KMS-11 (cell line): ENCODE measurements at regions not wholly inside any gene's neighbourhood (a gene's known extent, or its start where the extent isn't known, plus 50 kb on each side); places are given as distances from the start of the nearest gene placed in this dataset.

Experiments
- H2AFZ ChIP-seq: fragments of 200-600 bp; sonication (generic); 2 replicates; pipeline ENCODE4 v1.6.1; 2016; ENCODE audit warnings: antibody characterized with exemption, mixed run types, low read depth
- H3K27ac ChIP-seq: fragments of 200-600 bp; sonication (generic); 2 replicates; pipeline ENCODE4 v1.6.1; 2016; ENCODE audit warnings: mild to moderate bottlenecking, mixed run types
- H3K27me3 ChIP-seq: fragments of 200-600 bp; sonication (generic); 2 replicates; pipeline ENCODE4 v1.6.1; 2017; ENCODE audit warnings: mild to moderate bottlenecking, low read depth, mixed run types, moderate library complexity; ENCODE audit not compliant: insufficient read depth
- H3K36me3 ChIP-seq: fragments of 200-600 bp; sonication (generic); 2 replicates; pipeline ENCODE4 v1.6.1; 2017; ENCODE audit warnings: mild to moderate bottlenecking, mixed run types; ENCODE audit not compliant: insufficient read depth
- H3K4me1 ChIP-seq: fragments of 200-600 bp; sonication (generic); 2 replicates; pipeline ENCODE4 v1.6.1; 2016; ENCODE audit warnings: mild to moderate bottlenecking, low read depth, mixed run types; ENCODE audit not compliant: poor library complexity, severe bottlenecking
- H3K4me2 ChIP-seq: fragments of 200-600 bp; sonication (generic); 2 replicates; pipeline ENCODE4 v1.7.0; 2016; ENCODE audit warnings: mild to moderate bottlenecking, mixed run types
- H3K4me3 ChIP-seq: fragments of 200-600 bp; sonication (generic); IDR thresholded peaks from 2 replicates; pipeline ENCODE4 v1.6.1; 2017; ENCODE audit warnings: low read depth, low read length, mixed read lengths; ENCODE audit not compliant: insufficient read depth
- H3K79me2 ChIP-seq: fragments of 200-600 bp; sonication (generic); 2 replicates; pipeline ENCODE4 v1.6.1; 2016; ENCODE audit warnings: low read depth, mixed run types; ENCODE audit not compliant: insufficient read depth
- H3K9ac ChIP-seq: fragments of 200-600 bp; sonication (generic); 2 replicates; pipeline ENCODE4 v1.6.1; 2016; ENCODE audit warnings: mild to moderate bottlenecking, mixed run types
- H4K20me1 ChIP-seq: fragments of 200-600 bp; sonication (generic); 2 replicates; pipeline ENCODE4 v1.6.1; 2016; ENCODE audit warnings: mild to moderate bottlenecking, mixed run types; ENCODE audit not compliant: insufficient read depth
- TF ChIP-seq, protein P1 (sequence below): fragments of 200-600 bp; sonication (generic); conservative IDR thresholded peaks from 2 replicates; pipeline ENCODE4 v1.6.1; 2017; ENCODE audit warnings: low read depth, mild to moderate bottlenecking, antibody characterized with exemption, low read length, moderate library complexity, mixed read lengths

DNA sequence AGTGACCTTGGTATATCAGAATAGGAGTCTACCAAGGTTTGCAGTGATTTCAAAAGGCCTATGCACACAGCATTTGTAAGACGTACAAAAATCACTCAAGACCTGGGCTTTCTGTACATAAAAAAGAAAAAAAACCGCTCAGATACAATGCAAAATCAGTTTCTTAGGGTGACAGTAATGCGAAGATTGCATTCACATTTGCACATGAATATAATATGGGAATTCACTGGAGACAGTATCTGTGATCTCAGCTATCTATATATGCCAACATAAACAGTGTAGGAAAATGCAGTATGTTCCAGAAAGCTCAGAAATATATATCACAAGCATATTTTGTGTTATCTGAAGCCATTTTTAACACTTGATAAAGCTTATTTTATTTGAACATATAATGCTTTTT is 176.4 kb upstream of the MYOCD start:
- H3K27me3 ChIP-seq = no peaks in the 10 kb centered on the region
- H3K4me2 ChIP-seq = no peak overlapping the region
- H3K9ac ChIP-seq = no peak overlapping the region
- no peaks in the 10 kb centered on the region for H4K20me1 ChIP-seq
- no peak overlapping the region for H3K4me3 ChIP-seq
- H3K36me3 ChIP-seq = no peaks in the 10 kb centered on the region
- no peaks in the 10 kb centered on the region for H3K79me2 ChIP-seq
- no peaks in the 10 kb centered on the region for H3K4me1 ChIP-seq
- TF ChIP-seq, protein P1, sequence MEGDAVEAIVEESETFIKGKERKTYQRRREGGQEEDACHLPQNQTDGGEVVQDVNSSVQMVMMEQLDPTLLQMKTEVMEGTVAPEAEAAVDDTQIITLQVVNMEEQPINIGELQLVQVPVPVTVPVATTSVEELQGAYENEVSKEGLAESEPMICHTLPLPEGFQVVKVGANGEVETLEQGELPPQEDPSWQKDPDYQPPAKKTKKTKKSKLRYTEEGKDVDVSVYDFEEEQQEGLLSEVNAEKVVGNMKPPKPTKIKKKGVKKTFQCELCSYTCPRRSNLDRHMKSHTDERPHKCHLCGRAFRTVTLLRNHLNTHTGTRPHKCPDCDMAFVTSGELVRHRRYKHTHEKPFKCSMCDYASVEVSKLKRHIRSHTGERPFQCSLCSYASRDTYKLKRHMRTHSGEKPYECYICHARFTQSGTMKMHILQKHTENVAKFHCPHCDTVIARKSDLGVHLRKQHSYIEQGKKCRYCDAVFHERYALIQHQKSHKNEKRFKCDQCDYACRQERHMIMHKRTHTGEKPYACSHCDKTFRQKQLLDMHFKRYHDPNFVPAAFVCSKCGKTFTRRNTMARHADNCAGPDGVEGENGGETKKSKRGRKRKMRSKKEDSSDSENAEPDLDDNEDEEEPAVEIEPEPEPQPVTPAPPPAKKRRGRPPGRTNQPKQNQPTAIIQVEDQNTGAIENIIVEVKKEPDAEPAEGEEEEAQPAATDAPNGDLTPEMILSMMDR = no peak
- no peak overlapping the region for H2AFZ ChIP-seq
- no peak overlapping the region for H3K27ac ChIP-seq

DNA sequence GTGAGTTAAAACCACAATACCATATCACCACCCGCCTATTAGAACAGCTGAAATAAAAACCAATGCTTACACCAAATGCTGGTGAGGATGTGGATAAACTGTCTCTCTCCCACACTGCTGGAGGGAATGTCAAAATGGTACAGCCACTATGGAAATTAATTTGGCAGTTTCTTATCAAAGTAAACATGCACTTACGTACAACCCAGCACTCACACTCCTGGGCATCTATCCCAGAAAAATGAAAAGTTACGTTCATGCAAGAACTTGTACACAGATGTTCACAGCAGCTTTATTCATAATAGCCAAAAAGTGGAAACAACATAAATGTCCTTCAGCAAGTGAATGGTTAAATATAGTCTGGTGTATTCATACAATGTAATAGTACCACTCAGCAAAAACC is 173.2 kb upstream of the MYOCD start:
- H3K27ac ChIP-seq = no peak overlapping the region
- H3K9ac ChIP-seq = no peak overlapping the region
- H3K4me3 ChIP-seq = no peak overlapping the region
- H4K20me1 ChIP-seq = no peaks in the 10 kb centered on the region
- no peak overlapping the region for H2AFZ ChIP-seq
- H3K4me2 ChIP-seq = no peak overlapping the region
- TF ChIP-seq, protein P1 = no peak
- no peaks in the 10 kb centered on the region for H3K27me3 ChIP-seq
- H3K4me1 ChIP-seq = no peaks in the 10 kb centered on the region
- H3K79me2 ChIP-seq = no peaks in the 10 kb centered on the region
- no peaks in the 10 kb centered on the region for H3K36me3 ChIP-seq

DNA sequence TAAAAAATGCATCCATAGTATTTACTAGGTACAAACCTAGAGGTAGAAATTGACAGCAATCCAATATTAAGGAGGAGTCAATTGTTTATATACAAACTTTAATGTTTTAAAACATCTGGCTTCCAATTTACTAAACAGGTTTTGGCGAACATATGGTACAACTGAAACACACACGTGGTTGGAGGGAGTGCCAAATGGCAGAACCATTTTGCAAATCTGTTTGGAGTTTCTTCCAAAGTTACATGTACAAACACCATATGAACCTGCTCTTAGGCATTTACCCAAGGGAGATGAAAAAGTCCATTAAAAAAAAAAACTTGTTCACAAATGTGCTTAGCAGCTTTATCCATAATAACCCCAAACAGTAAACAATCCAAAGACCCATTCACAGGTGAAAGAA is 159.8 kb upstream of the MYOCD start:
- Histone ChIP-seq H3K4me3 (no peak overlapping the region), H3K4me1 (no peaks in the 10 kb centered on the region), H2AFZ (no peak overlapping the region), H3K36me3 (no peaks in the 10 kb centered on the region), H3K9ac (no peak overlapping the region), H4K20me1 (no peaks in the 10 kb centered on the region), H3K79me2 (no peaks in the 10 kb centered on the region), H3K4me2 (no peak overlapping the region), H3K27ac (no peak overlapping the region), H3K27me3 (no peaks in the 10 kb centered on the region)
- TF ChIP-seq, protein P1 = no peak

DNA sequence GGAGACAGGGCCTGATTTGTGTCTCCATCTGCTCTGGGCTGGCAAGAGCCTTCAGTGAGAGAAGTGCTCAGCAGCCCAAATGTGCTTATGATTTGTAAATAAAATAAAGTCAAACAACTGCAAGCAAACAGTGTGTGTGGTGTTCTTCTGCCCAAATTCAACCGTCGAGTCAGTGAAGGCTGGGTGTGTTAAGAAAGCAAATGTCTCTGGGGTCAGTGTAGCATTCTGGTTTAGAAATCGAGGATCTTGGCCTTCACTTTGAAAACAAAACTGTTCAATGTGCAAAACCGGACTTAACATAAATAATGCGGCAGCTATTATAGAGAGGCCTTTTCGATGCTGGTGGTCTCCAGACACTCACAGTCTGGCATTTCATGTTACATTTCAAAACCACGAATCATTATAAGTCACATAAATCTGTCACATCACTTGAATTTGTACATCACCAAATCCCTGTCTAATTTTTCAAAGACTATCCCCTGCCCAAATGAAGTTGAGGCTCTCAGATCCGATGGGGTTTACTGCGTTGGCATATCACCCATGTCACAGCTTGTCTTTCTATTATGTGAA is 158.6 kb upstream of the MYOCD start:
- Histone ChIP-seq H3K4me1 (no peaks in the 10 kb centered on the region), H3K4me2 (no peak overlapping the region), H2AFZ (no peak overlapping the region), H3K27me3 (no peaks in the 10 kb centered on the region), H3K4me3 (no peak overlapping the region), H3K27ac (no peak overlapping the region), H4K20me1 (no peaks in the 10 kb centered on the region), H3K9ac (no peak overlapping the region), H3K36me3 (no peaks in the 10 kb centered on the region), H3K79me2 (no peaks in the 10 kb centered on the region)
- TF ChIP-seq, protein P1 = no peak
